Stimulated activated CD8-positive, alpha-beta memory T cell treated with anti-CD3 and anti-CD28 coated beads, Interleukin-7, amount 100 ng/mL, for 24 hours (primary cell): ENCODE measurements at regions not wholly inside any gene's neighbourhood (a gene's known extent, or its start where the extent isn't known, plus 50 kb on each side); places are given as distances from the start of the nearest gene placed in this dataset.
"Not testable (repeated sequence)": the region's sequence is repeated elsewhere in the genome, so short reads cannot be mapped to it uniquely, and the experiment has no call there.

Experiments used
- DNase-seq: peaks from one replicate; pipeline ENCODE4 v3.0.0-alpha.2; 2020; ENCODE audit warnings: low read depth

DNA sequence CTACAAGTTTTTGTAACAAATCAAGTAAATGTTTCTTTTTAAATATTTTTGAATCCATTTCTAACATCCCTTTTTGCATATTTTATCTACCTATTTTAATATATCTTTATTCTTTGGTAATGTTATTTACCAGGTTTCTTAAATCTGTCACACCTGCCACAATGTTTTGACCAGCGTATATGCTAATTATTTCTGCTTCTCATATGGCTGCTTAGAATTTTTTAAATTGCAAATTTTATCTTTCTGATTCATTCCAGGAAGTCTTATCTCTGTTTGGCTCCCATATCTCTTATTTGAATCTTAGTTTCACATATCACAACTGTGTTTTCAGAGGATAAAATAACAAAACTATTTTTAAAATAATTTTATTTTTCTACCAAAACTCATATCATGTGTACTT lies 1411.1 kb downstream of the KCNT2 start:
- DNase-seq: no peak

- no peak for DNase-seq
Measured at GRCh38 chr1:195195423-195196057, 1412.7 kb downstream of the KCNT2 start.

DNA sequence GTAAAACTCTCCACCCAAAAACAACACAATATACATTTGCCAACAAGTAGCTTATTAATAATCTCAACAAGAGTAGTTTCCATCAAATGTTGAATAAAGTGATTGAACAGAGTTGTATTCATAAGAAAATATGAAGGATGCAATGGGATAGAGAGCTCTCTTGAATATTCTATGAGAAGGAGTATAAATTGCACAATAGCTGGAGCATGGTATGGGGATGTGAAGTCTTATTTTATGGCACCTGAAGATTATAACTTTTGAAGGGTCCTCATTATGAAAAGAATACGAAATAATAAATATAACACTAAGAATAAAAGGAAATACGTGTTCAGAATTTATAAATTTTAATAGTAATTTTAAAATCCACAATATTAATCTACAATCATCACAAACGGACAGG lies 1415.1 kb downstream of the KCNT2 start:
- no peak for DNase-seq

DNA sequence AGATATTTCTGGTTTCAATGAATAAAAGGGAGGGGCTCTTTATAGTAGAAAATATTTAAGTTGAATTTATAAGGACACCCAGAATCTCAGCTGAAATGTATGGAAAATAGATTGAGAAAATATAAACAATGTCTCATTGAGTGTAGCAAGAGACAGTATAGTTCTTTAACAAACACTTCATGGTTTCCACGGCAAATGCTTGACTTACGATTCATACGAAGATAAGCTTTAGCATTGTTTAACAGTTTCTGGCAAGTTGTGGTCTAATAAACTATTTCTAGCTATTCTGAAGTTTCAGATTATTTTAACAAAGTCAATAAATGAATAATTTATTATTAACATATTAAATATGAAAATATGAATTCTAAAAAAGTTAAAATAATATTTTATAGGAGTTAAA lies 1419.4 kb downstream of the KCNT2 start:
- DNase-seq: no peak

GRCh38 chr1:195186544-195186943 lies 1421.7 kb downstream of the KCNT2 start:
- DNase-seq: no peak

DNA sequence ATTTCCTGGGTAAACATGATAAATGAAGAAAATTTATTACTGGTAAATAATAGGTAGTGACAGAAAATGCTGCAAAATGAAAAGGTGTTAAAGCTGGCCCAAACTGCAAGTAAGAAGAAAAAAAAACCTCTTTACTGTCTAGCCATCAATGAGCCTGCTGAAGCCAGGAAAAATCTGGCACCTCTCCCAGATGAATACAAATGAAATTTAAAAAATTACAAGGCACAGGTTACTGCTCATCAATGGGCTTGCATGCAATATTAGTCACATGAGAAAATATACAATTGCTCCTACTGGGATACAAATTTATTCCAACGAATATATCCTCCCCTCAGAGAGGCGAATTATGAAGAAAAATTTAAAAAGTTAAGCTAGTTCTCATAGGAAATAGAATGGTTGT lies 1422.5 kb downstream of the KCNT2 start:
- DNase-seq: no peak

GRCh38 chr1:195185321-195185720 lies 1422.9 kb downstream of the KCNT2 start:
- no peak for DNase-seq

DNA sequence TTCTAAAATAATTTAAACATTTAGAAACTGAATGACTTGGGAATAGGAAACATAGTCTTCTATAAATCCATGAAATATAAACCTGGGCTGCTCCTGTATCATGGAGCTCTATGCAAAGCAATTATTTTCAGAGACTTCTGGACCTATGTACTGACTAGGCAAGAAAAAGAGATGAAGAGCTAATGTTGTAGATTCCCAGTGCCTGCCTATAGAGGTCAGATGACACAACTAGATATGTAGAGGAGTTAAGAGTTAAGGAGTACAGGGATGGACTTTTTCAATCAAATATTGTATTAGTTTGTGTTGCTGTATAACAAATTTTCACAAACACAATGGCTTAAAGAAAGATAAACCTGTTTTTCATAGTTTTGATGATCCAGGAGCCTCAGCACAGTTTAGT lies 1434.5 kb downstream of the KCNT2 start:
- DNase-seq: no peak

- not testable (repeated sequence) for DNase-seq
Measured at GRCh38 chr1:195159795-195160194, 1448.4 kb downstream of the KCNT2 start.

- no peak for DNase-seq
Measured at GRCh38 chr1:195158091-195158490, 1450.1 kb downstream of the KCNT2 start.

DNA sequence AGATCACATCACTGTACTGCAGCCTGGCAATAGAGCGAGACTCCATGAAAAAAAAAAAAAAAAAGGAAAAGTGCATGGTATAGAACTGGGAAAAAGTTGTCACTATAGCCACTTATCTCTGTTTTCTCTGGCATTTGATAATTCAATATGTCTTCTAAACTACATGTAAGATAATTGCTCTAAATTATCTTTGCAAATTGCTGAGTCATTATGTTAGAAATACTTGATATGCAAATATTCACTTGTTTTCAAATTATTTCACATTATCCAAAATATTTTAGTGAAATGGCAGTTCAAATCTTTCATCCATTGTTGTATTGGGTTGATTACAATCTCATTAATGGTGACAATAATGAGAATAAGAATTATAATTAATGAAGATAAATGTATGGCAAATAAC lies 1455.1 kb downstream of the KCNT2 start:
- no peak for DNase-seq

GRCh38 chr1:195150768-195151167 lies 1457.5 kb downstream of the KCNT2 start:
- no peak for DNase-seq

DNA sequence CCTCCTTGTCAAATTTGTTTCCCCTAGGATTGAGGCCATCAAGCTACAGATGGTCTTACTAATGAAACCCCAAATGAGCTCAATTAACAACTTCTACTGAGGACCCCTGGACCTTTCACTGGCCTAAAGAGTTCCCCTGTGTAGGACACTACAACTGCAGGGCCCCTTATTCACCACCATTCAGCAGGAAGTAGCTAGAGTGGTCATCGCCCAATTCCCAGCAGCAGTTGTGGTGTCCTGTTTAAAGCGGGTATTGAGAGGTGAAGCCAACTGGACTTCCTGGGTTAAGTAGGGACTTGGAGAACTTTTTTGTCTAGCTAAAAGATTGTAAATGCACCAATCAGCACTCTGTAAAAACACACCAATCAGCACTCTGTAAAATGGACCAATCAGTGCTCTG lies 1466.9 kb downstream of the KCNT2 start:
- no peak for DNase-seq

GRCh38 chr1:195130598-195130997 lies 1477.6 kb downstream of the KCNT2 start:
- no peak for DNase-seq

DNA sequence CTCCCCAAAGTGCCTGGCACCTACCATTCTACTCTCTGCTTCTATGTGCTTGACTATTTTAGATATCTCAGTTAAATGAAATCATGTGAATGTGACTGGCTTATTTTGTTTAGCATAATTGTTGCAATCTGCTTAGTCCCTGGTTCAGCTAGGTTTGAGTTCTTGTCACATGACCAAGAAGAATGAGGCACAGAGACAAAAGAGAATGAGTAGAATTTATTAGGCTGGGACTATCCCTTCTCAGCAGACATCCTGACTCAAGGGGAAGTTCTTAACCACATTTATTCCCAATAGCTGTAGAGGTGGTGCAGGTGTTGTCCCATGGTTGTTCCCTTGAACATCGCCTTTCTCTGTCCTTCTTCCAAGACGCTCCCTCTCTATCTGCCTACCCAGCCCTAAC lies 1485.7 kb downstream of the KCNT2 start:
- no peak for DNase-seq

DNA sequence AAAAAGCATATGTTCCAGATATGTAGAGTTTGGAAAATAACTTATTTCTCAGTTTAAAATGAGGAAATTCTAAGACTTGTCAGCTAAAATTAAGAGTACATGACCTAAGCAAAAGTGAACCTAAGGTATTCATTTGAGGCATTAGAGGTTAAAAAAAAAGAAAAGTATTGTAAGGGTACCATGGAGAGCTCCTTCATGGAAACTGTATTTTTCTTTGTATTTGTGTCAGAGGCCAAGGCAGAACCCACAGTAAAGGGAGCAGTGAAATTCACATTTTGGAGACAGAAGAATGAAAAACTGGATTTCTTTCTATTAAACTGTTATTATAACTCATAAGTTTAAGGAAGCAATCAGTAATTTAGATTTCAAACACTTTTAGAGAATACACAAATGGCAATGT lies 1494.8 kb downstream of the KCNT2 start:
- DNase-seq: no peak

GRCh38 chr1:195105773-195106172 lies 1502.5 kb downstream of the KCNT2 start:
- no peak for DNase-seq

GRCh38 chr1:195105281-195105680 lies 1503.0 kb downstream of the KCNT2 start:
- no peak for DNase-seq

DNA sequence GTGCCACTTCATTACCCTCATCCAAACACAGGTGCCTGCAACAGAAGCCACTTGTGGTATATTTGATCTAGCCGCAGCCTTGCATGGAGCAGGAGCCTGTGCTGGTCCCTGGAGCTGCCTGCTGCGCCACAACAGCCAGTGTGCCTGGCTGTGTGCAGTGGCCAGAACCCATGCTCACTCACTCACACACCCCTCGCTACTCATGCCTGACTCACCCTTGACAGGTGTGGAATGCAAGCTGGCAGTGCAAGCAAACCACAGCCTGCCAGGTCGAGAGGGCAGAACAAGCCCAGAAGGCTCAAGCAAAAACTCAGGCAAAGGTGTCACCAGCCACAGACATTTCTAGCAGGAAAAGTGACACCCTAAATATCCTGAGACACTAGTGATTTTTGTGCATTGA lies 1510.9 kb downstream of the KCNT2 start:
- no peak for DNase-seq

DNA sequence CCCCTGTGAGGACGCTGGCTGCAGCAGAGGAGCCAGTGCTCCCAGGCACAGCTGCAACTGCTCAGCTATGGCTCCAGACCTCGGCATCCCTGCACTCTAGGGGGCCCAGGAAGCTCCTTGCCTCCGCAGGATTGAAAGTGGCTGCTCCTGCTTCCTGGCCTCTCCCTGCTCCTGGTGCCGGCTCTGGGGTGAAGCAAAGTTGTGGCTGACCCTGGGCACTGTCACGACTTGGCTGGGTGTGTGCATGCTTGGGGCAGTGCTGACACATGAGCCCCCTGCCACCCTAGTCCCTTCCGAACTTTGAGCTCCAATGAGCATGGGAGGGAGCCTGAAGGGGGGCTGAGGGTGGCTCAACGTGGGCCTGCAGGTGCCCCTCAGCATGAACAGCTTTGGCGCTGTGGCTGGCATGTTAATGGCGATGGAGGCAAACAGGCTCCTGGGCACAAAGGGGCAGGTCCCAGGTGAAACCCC lies 1512.2 kb downstream of the KCNT2 start:
- no peak for DNase-seq

- DNase-seq: no peak
Measured at GRCh38 chr1:195085196-195085595, 1523.0 kb downstream of the KCNT2 start.

DNA sequence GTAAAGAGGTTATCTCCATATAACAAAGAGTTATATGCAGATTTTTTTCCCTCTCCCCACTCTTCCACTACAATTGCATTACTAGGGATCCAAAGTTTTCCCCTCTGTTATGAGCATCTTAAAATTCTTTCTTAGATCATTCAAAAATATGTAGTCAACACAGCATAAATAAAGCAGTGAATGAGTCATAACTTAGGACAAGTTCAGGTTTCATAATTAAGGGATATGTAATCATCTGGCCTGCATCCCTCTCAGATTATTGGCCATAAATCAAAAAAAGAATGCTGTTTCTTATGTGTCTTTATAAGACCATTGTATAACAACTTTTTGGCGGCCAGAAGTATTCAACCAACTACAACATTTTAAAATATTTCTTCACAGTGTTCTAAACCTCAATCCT lies 1526.1 kb downstream of the KCNT2 start:
- DNase-seq: no peak

GRCh38 chr1:195076682-195077081 lies 1531.6 kb downstream of the KCNT2 start:
- no peak for DNase-seq

DNA sequence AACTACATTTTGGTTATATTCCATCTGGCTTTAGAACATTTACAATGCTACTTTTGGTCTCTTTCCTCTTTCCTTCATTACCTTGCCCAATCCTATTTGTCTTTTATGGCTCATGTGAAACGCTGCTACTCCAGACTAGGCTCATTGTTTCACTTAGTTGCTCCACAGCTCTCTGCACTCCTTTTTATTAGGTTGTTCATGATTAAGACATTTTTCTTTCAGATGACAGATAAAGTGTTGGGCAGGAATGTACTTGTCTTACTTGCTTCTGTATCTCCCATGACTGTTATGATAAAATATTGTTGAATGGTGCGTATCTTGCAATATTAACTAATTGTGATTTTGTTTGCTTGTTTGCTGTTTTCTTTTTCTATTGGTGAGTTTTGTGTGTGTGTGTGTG lies 1532.3 kb downstream of the KCNT2 start:
- no peak for DNase-seq

GRCh38 chr1:195071461-195071860 lies 1536.8 kb downstream of the KCNT2 start:
- DNase-seq: no peak
